ENCODE measurements at regions not wholly inside any gene's neighbourhood (a gene's known extent, or its start where the extent isn't known, plus 50 kb on each side); places are given as distances from the start of the nearest gene placed in this dataset.

DNA sequence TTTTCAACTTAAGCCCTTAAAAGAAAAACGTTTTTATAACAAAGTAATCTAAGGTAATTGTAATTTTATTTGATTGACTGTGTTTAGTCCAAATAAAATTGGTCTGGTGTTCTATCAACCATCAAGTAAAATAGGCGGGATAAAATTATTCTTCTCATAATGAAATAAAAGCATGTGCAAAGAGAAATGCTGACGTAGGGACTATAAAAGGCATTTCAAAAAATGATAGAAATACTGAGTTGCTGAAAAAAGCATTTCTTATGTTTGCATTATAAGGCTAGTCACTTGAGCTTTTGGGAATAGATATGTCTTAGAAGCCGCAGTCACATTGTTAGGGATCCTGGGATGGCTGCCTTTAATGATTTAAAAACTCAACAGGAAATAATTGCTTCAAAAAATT, 608.0 kb upstream of the JAG1 start:
- no peak for DNase-seq (ENCODE audit: low spot score)

DNA sequence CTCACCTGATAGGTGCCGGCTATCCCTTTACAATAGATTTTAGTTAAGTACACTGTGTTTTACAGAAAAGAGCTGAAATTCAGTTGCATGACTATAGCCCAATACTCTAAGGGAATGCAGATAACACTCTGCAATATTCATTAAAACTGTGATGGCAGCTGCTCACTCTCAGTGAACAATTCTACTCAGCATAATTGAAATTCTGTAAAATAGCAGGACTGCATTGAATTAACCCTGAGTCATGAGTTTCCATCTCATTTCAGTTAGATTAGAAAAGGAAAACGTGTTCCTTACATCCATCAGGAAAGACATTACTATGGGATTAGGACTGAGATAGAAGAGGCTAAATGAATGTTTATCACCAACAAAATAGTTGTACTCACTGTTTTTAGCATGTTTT, 613.3 kb upstream of the JAG1 start:
- DNase-seq (ENCODE audit: low spot score), result no peak

DNA sequence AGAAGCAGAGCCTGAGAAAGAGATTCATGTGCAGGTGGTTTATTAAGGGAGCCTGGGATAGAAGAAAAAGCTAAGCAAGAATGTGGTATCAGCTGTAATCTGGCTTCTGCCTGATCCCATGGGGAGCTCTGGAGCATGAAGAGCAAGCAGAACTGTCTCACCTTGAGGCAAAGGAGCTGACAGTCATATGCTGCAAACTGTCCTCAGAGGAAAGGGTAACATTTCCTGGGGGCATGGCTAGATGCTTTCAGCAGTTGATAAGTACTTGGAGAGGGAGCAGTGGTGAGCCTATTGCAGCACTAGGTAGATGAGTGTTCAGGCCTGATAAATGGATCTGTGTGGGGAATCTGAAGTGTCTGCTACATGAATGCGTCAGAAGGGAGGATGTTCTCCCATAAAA, 621.5 kb upstream of the BTBD3 start:
- DNase-seq (ENCODE audit: low spot score), result no peak

DNA sequence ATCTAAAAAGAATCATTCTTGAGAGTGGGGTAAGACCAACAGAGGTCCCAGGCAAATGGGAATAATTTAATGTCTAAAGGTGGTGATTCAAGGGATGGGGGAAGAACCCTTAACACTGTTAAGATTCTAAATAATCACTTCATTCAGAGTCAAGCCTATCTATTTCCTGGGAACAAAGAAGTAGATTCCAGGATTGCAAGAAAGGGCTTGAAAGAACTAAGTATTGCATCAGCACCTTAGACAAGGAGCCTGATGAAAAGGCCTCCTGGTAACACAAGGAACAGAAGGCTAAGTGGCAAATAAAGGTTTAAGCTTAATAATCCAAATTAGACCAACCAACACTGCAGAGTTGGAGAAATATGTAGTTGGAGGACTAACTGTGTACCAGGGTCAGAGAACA, 620.7 kb upstream of the BTBD3 start:
- DNase-seq (ENCODE audit: low spot score), result no peak

DNA sequence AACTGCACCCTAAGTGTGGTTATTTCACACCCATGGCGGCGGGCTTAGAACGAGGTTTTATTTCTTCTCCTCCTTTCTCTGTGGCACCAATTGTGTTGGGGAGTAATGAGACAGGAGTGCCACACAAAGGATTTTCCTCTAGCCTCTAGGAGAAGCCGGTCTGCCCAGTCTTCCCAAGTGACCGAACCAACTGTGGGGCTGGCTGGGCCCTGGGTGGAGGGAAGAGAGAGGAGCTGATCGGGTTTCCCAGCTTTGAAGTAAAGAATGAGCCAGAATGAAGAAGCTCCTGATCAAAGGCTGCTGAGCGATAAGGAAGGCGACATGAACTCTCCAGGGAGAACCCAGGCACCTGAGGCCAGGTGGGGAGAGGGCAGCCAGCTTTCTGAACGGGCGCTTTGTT, 616.0 kb upstream of the BTBD3 start:
- DNase-seq (ENCODE audit: low spot score), result no peak

DNA sequence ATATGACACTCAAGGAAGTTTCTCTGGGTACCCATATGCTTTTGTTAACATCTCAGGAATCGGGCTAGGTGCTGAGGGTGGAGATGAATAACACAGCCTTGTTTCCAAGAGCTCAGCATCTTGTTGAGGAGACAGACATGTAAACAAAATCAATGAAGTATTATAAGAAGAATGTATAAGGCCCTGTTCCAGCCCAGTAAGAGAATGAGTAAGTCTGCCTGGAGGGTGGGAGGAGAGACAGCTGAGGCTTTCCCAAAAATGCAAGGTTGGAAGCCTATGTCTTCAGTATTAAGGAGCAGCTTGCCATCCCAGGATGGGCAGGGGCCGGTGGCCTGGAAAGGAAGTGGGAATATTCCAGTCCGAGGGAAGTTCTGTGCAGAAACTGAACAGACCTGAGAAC, 615.3 kb upstream of the BTBD3 start:
- peak; percentile 59 for DNase-seq (ENCODE audit: low spot score)

DNA sequence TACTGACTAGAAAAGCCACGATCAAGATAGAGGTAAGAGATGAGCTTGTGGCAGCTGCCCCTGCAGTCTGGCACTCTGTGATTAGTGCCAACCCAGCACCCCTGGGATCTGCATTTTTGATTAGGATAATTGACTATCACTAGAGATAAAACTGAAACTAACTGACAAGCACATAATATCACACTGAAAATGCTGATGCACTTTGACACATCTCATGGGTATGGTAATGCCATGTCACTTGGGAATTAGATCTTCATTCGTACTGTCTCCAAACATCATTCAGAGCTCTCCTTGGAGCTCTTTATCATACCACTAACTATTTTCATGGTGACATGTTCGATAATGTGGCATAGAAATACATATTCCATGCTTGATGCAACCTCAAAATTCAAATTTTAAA, 612.9 kb upstream of the BTBD3 start:
- no peak for DNase-seq (ENCODE audit: low spot score)

DNA sequence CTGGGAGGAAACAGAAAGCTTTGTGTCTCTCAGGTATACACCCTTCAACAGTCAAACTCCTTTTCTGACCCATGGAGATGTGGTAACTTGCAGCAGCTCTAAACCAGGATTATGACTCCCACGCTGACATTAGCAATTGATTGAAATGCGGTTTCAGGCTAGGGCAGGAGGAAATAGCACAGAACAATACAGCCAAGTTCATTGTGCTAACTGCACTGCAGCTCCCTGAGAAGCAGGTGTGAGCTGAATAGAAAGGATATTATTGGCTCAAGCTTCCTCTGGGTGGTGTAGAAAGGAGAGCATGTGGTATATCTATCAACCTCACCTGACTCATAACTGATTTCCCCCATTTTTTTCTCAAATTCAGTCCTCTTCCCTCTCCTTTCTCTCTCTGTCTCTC, 612.3 kb upstream of the BTBD3 start:
- DNase-seq (ENCODE audit: low spot score), result no peak

DNA sequence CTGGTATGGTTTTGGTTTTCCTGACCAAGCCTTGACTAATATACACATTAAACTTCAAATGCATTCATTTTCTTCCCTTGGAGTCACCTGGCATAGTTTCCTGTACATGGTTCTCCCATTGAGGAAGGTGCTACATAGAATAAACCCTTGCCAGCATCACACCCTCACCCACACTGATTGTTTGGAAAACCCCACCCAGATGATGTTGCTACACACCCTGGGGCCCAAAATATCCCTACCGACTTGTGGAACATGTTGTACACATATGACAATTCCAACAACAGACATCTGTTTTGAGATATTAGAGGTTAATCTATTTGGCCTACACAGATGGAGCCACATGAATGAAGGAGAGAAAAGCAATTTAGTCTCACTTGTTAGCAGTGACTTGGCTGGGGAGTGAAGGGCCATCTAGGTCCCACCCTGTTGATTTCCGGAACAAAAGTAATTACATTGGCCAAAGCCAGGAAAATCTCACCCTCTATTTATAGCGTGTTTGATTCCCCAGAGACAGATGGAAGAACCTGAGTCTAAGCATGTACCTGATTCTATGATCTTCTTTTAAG, 606.0 kb upstream of the BTBD3 start:
- DNase-seq (ENCODE audit: low spot score), result no peak

DNA sequence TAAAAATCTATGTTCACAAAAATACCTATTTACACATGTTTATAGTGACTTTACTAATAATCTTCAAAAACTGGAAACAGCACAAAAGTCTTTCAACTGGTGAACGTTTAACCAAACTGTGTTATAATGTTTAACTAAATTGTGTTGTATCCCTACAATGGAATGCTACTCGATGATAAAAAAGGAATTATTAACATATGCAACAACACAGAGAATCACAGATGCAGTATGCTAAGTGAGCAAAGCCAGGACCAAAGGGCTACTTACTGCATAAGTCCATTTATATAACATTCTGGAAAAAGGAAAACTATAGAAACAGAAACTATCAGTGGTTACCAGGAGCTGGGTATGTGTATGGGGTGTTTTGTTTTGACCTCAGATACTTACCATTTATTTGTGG, 602.2 kb upstream of the BTBD3 start:
- DNase-seq (ENCODE audit: low spot score), result no peak

DNA sequence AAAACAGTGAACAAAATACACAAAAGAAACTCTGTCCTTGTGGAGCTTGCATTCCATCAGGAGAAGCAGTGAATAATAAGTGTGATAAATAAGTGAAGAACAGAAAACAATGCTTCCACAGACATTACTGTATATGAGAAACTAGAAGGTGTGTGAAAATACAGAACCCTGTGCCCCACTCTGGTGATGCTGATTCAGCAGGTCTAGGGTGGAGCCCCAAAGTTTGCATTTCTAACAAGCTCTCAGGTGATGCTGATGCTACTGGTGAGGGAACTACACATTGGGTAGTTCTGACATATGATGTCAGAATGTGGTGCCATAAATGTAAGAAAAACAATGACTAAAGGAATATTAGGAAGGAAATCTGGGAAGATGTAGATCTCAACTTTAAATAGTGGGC, 601.4 kb upstream of the BTBD3 start:
- DNase-seq (ENCODE audit: low spot score), result no peak

DNA sequence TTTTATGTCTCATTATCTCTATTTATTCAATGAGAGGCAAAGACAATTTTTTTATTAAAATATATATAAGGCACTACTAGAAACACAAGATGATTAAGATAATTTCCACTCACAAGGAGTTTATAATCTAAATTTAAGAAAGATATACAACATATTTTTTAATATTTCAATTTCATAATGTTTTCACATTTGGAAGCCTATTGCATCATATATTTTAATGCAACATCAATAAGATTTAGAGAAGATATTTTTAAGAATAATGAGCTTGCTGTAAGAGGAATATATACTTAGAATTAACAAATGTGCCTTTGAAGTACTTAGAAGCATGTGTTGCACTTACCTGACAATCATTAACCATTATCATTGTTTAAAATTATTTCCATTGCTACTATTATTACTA, 597.7 kb upstream of the BTBD3 start:
- no peak for DNase-seq (ENCODE audit: low spot score)

DNA sequence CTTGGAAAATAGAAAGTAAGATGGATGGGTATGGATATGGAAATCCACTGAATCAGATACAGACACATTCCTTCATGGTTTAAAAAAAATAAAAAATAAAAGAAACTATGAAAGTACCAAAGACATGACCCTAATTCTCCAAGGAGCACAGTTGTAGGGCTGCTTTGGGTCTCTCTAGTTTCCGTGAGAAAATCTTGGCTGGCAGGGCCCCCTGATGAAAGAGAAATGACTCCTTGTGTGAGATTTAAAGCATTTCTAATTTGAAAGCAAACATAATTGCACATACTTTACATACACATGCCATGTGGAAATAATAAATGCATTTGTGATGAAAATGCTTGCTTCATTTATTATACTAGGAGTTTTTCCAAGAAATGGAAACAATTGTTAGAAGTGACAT, 593.9 kb upstream of the BTBD3 start:
- no peak for DNase-seq (ENCODE audit: low spot score)

DNA sequence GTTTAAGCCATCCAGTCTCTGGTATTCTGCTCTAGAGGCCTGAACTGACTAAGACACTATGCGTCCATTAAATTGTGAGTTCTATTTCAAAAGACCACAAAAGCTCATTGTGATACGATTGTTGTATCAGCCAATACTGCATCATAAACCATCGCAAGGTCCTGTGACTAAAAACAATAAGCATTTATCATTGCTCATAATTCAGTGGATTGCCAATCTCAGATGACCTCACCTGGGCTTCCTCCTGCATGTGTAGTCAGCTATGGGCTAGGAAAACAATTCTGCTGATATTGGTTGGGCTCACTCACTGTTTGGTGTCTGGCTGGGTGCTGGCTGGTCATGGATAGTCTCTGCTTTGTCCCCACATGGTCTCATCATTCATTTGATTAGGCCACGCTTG, 592.7 kb upstream of the BTBD3 start:
- no peak for DNase-seq (ENCODE audit: low spot score)

DNA sequence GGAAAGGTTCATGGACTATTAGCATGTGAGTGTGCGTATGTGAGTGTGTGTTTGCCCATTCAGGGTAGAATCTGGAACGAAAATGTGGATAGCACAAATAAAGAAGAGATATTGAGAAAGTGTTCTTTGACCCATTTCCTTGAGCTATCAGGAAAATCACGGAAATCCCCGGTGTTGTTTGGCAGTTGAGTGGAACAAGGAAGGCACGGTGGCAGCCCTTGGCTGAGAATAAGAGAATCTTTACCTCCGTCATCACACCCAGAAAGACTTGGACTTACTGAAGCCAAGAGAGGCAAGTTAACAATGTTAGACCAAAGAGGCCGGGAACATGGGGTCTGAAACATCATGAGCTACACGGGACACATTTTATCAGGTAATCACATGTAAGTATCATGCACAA, 588.9 kb upstream of the BTBD3 start:
- DNase-seq (ENCODE audit: low spot score), result no peak

DNA sequence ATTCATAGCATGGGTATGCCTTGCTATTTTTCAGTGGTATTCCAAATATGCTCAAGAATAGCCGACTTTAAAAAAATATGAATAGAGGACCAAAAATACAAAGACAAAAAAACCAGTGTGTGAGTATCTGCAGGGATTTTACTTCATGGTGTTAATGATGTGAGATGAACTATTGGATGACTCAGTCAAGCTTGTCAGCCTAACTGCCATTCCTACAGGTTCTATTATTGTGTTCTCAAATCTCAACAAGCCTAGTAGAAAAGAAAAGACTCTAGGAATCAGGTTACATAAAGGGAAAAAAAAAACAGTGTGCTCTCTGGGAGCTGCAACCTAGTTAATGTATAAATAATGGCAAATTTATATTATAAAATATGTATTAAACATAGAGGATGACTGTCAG, 588.4 kb upstream of the BTBD3 start:
- no peak for DNase-seq (ENCODE audit: low spot score)

DNA sequence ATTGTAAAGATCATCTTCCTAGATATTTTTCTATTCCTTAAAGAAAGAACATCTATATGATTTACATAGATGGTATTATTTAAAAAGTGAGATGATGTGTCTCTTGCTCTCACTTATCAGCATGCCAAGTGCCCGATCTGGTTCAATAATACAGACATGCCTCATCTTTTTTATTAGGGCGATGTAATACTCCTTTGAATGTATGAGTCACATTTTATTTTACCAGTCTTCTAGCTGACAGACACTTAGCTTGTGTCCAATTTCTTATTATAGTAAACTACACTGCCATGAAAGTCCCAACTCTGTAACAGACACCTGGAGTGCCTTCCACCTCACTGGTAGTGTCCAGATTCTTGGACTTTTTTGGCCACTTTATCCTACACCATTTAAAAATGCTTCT, 586.6 kb upstream of the BTBD3 start:
- peak; percentile 25 for DNase-seq (ENCODE audit: low spot score)

DNA sequence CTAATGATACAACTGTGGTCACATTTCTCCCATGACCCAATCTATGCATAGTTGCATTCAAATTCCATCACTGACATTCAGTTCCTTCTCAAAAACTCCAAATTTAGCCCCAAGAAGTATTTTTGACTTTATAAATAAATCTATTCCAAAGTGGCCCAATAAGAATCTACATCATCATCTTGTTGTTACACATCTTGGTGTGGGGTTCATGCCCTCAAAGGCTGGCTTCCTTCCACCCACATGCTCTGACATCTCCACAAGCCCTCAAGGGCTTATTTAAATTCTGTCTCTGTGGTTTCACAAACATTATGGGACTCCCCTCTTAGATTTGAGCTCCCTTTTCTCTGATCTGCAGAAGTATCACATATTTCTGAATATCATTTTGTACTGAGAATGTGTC, 585.3 kb upstream of the BTBD3 start:
- no peak for DNase-seq (ENCODE audit: low spot score)

DNA sequence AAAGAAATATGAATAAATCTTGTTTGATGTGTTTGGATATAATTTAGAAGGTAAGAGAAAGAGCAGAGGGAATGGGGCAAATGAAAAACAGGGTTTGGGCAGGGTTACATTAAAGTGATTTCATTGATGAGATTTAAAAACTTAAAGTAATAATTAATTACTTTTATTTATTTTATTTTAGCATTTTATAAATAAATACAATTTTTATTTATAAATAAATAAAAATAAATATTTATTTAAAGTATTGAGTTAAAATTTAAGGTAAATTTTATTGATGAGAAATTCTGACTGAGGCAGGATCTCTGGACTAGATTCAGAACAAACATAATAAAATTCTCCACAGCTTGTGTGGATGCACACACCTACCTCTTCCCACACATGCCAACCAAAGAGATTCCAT, 584.1 kb upstream of the BTBD3 start:
- no peak for DNase-seq (ENCODE audit: low spot score)

DNA sequence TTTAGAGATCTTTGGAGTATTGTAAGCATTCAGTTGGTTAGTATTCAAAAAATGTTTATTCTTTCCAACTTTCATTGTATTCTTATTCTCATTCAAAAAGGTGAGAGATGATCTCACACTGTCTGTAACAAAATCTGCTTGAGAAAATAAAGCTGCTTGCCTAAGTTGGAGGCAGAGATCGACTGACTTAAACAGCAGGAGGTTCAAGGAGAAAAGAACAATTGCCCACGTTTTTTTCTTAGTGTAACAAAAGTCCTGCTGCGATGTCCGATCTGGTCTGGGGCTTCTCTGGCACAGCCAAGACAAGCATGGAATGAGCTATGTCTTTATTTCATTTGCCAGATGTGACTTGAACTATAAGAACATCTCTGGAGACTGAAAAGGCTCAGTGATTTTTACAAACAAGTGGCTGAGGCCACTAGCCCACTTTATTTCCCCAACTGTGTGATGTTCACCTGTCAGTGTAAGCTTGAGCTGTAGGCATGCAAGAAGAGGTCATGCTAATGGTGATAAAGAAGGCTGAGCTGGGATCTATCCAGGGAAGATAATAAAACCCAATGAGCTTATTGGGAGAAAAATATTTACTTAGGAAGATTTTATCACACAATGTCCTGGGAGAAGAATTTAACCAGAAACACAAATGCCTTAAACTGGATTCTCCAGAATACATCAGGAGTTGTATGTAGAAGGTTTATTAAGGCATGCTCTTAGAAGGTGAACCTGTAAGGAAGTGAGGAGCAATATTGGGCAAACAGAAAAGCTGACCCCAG, 580.1 kb upstream of the BTBD3 start:
- no peak for DNase-seq (ENCODE audit: low spot score)

DNA sequence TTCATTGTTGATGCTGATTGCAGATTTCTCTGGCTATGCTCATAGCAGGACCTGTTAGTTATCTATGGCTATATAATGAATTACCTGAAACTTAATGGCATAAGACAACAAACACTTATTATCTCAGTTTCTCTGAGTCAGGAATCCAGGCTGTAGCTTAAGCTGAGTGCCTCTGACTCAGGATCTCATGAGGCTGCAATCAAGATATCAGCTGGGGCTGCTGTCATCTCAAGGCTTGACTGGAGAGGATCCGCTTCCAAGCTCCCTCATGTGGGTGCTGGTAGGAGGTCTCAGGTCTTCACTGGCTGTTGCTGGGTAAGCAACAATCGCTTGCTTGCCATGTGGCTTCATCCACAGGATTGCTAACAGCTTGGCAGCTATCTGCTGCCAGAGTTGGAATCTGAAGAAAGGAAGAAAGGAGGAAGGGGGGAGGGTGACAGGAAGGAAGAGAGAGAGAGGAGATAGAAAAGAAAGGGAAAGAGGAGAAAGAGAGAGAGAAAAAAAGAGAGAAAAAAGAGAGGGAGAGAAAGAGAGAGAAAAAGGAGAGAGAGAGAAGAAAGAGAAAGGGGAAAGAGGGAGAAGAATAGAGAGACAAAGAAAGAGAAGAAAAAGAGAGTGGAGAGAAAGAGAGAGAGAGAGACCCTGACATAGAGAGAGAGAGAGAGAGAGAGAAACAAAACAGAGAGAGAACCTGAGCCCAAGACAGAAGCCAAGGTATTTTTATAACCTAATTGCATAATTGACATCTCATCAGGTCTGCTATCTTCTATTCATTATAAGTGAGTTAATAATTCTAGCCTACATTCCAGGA, 579.0 kb upstream of the BTBD3 start:
- DNase-seq (ENCODE audit: low spot score), result no peak

DNA sequence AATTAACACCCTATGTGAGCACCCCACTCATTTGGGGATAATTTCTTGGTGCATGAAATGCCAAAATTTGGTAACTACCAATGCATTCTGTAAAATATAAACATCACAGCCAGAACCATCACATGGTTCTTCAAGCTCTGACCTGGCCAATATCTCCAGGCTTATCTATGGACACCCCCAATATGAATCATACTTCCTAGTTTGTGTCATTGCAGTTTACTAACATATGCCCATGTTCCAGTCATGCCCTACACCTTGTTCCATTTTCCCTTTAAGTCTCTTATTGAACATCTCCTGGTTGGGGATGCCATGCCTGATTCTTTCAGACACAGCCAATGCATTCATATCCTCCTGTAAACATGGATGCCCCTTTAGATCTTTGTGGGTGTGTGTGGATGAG, 572.8 kb upstream of the BTBD3 start:
- DNase-seq (ENCODE audit: low spot score), result no peak

DNA sequence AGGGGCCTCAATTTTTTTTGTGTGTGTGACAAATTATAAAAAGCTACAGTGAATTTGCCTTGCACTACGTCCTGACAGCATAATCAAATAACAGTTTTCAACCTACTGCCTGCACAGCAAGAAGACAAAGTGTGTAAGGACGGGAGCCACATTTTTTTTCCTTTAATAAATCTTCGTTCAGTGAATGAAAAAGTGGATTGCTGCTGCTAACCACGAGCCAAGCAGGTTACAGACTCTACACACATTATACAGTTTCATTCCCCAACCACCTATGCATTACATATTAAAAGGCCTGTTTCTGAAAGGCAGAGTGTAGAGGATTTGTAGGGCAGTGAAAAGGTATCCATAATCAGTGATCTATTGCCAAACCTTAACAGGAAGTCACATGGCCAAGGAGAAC, 570.0 kb upstream of the BTBD3 start:
- DNase-seq (ENCODE audit: low spot score), result no peak
